IPS DF 19.7 (cell line): ENCODE measurements at regions not wholly inside any gene's neighbourhood (a gene's known extent, or its start where the extent isn't known, plus 50 kb on each side); places are given as distances from the start of the nearest gene placed in this dataset.

ENCODE experiments used
- DNase-seq: peaks from one replicate; pipeline ENCODE4 v3.0.0-alpha.2; 2013; ENCODE audit warnings: low read depth, low spot score

DNA sequence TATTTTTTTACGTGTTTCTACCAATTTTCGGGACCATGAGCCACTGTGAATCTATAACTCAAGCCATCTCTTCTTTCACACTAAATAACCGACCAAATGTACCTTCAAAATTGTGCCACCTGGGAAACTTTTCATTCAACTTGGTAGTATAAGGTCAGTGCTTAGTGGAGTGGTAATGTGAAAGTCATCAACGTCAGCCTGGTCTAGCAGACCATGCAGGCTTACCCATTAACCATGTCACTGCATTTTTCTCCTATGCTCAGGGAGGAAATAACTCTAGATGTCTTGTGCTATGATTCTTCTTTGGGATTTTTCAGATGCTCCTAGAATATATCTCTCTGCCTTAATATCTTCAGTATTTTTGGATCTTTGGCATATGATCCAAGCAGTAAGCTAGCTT is 1075.4 kb upstream of the POT1 start:
- DNase-seq = no peak

DNA sequence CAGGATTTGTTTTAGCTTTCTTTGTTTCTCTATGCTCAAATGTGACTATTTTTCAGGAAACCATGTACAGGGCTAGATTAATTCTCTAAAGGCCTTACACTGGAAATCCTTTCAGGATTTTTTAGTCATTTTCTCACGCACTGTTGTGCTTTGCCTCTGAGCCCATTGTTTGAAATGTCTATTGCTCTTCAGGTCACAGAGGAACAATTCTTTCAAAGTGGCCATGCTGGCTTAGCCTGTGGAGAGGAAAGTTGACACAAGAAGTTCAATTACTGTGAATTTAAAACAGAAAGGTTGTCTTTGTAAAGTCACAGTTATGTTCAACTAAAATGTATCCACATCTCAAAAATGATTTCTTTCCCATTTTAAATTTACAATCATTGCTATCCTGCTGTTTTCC is 1071.7 kb upstream of the POT1 start:
- no peak for DNase-seq

DNA sequence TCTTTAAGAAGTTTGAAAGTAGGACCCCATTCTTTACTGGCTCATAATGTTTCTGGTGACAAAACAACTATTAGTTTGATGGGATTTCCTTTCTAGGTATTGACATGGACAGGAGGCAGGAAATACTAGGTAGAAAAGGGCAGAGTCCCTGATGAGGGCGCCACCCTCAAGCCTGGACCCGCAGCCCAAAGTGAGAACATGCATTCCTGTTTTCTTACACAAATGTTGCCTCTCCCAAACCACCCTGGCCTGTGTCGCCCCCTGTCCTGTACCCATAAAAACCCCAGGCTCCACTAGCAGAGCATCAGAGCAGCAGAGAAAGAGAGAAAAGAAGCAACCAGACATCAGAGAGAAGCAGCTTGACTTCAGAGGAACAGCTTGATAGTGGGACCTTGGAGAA is 1055.2 kb upstream of the POT1 start:
- DNase-seq = no peak

DNA sequence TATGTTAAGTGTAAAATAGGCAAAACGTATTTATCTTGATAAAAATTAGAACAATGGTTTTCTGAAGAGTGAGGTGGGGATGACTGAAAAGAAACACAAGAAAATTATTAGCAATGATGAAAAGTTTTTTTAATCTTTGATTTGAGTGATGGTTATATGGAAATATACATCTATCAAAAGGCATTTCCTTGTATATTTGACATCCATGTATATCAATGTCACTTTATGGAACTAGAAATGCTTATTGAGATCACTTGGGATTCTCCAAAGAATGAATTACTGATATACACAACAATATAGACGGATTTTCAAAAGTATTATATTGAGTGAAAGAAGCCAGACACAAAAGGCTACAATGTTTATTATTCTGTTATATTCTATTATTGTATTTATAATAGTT is 1042.0 kb upstream of the POT1 start:
- DNase-seq = no peak

DNA sequence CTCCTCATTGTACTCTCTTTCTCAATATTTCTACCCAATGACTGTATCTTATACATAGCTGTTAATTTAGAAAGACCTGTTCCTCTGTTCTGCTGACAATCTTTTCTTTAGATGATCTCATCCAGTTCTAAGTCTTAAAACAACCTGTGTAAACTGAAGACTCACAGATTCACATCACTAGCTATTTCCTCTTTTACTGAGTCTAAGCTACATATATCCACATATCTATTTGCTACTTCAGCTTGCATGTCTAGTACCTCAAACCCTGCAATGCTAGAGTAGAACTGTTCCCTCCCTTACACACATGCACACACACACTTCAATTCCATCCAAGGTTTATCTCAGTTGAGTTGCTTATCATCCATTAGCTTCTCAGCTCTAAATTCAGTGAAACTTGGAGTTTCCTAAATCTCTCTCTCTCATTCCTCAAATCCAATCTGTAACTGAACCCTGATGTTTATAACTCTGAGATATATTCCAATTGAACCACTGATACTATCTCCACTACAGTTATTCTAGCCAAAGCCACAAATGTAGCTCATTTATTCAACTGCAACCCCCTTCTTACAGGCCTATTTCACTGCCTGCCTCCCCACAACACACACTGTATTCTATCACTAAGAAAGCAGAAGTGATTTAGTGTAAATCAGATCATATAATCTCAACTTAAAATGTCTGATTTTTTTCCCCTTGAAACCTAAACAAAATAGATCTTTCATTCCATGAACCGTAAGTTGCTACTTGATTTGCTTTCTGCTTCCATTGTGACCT is 1036.8 kb upstream of the POT1 start:
- no peak for DNase-seq

DNA sequence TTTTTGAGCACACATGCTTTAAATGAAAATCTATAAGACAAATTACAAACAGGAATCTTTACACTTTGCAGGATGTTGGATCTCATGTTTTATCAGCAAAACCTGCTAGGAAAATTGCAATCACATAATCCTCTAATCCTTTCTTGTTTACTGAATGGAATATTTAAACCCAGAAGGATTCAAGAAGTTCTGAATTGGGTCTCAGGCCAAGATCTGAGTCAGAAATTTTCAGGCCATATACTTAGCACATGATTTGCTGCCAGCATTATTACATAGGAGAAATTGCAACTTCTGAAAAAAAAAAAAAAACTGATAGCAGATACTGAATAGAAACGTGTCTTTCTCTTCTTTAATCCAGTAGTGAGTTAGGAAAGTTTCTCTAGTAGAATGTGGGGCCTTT is 1005.3 kb upstream of the POT1 start:
- no peak for DNase-seq

DNA sequence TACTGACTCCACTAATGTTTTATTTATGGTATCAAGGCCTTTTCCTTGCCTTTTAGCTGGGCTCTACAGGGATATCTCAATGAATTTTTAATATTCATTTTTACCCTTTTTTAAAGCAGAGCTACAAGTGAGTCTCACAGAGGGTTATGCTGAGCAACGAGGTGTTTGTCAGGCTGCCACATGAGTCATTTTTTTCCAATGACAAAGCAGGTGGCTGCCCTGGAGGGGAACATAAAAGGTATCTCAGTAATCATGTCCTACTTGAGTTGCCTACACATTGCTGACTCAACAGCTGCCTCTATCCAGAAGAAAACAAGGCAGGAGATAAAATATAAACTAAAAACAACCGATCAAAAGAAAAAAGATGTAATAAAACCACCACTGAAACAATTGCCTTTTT is 1004.9 kb upstream of the POT1 start:
- no peak for DNase-seq

DNA sequence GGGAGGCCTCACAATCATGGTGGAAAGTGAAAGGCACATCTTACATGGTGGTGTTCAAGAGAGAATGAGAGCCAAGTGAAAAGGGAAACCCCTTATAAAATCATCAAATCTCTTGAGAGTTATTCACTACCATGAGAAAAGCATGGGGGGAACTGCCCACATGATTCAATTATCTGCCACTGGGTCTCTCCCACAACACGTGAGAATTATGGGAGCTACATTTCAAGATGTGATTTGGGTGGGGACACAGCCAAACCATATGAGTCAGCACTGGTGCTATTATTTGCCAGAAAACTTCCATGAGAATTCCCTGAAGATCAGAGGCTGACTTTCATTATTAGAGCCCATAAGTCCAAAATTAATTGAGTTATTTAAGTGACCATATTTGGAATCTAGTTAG is 1001.2 kb upstream of the POT1 start:
- no peak for DNase-seq

DNA sequence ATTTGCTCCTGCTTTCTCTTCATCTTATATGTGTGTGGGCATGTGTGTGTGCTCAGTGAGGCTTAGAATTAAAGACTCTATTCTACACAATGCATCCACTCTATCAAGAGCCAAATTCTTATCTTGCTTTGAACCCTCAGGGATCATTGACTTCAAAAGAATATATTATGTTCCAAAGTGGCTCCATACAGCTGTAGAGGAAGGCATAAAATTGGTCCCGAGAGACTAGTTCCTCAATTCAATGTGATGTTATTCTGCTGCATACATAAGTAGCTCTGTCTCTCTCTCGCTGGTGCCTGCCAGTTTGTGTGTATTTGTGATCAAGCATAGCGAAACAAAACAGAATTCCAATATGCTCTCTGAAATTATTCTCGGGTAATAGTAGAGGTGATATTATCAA is 997.9 kb upstream of the POT1 start:
- DNase-seq = no peak

DNA sequence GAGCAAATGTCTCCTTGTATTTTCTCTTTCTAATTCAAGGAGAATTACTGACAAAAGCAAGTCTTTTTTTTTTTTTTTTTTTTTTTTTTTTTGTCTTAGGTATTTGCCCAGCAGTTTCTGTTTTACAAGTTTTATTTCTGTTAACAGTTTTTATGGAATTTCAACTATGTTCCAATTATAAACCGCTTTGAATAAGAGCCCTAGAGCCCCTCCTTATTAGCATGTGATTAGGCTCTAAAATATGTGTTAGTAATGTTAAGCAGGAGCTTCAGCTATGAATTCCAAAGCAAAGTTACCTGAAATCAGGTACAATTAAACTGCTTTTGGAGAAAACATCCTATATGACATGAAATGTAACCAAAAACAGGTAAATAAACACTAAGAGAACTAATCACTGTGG is 997.0 kb upstream of the POT1 start:
- DNase-seq = no peak

DNA sequence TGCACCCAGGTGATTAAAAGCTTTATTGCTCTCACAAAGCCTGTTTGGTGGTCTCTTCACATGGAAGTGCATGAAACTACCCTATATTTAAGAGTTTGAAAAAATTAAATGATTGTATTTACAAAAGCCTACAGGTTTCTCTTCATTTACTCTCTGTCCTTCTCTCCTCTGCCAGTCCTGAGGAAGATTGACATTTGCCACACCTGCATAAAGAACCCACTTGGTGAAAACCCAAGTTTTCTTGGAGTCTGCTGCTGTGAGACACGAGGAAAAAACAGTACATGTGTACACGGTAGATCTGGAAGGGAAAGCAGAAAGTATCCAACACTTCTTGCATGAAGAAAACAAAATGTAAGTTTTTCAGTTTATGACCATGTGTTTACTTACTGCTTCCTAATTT is 994.4 kb upstream of the POT1 start:
- no peak for DNase-seq

DNA sequence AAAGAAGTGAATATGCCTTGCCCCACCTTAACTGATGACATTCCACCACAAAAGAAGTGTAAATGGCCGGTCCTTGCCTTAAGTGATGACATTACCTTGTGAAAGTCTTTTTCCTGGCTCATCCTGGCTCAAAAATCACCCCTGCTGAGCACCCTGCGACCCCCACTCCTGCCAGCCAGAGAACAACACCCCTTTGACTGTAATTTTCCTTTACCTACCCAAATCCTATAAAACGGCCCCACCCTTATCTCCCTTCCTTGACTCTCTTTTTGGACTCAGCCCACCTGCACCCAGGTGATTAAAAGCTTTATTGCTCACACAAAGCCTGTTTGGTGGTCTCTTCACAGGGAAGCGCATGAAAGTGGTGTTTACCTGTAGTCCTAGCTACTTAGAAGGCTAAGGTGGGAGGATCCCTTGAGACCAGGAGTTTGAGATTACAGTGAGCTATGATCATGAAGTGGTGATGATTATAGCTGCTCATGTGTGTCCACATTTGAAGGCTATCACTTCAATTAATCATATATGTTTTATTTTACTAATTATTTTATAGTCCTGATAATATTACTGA is 985.8 kb upstream of the POT1 start:
- peak; percentile 71 for DNase-seq

DNA sequence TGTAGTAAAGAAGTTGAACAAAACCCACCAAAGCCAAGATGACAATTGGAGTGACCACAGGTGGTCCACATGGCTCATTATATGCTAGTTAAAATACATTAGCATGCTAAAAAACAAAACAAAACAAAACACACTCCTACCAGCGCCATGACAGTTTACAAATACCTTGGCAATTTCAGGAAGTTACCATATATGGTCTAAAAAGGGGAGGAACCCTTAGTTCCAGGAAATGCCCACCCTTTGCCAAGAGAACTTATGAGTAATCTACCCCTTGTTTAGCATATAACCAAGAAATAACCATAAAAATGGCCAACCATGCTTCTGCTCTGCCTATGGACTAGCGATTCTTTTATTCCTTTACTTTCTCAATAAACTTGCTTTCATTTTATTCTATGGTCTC is 979.1 kb upstream of the POT1 start:
- no peak for DNase-seq

DNA sequence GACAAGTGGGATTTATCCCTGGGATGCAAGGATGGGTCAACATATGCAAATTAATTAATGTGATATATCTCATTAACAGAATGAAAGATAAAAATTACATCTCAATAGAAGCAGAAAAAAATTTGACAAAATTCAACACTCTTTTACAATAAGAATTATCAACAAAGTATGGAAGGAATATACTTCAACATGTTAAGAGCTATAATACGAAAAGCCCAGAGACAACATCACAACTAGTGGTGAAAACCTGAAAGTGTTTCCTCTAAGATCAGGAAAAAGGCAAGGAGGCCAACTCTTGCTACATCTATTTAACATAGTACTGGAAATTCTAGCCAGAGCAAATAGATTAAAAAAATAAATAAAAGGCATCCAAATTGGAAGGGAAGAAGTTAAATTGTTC is 970.0 kb upstream of the POT1 start:
- DNase-seq = no peak

DNA sequence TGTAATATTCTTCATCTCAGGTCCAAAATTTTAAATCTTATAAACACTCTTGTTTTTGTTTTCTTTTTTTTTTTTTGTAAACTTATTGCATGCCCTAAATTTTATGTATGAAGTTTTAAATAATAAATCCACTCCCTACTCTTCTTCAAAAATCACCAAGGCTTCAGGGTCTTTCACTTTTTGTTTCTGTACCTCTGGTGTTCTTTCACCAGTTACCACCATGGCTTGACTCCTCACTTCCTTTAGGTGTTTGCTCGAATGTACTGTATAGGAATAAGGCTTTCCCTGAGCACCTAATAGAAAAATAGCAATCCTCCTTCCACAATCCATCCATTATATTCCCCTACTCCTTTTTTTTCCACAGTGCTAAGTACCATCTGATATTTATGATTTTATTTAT is 962.8 kb upstream of the POT1 start:
- DNase-seq = no peak

DNA sequence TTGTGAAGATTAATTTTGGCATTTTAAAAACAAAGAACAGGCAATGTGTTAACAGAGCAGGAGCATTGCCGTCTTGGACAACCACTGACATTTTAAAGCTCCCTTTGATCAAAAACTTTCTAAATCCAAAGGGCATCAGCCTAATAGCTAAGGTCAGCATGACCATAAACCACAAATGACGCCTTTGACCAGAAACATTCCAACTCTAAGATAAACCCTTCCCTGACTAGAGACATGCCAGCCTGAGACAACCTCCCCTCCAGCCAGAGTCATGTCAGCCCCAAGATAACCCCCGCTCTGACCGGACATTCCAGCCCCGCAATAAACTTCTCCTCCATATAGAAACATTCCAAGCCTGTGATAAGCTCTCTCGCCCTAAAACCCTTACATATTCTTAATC is 949.4 kb upstream of the POT1 start:
- no peak for DNase-seq

DNA sequence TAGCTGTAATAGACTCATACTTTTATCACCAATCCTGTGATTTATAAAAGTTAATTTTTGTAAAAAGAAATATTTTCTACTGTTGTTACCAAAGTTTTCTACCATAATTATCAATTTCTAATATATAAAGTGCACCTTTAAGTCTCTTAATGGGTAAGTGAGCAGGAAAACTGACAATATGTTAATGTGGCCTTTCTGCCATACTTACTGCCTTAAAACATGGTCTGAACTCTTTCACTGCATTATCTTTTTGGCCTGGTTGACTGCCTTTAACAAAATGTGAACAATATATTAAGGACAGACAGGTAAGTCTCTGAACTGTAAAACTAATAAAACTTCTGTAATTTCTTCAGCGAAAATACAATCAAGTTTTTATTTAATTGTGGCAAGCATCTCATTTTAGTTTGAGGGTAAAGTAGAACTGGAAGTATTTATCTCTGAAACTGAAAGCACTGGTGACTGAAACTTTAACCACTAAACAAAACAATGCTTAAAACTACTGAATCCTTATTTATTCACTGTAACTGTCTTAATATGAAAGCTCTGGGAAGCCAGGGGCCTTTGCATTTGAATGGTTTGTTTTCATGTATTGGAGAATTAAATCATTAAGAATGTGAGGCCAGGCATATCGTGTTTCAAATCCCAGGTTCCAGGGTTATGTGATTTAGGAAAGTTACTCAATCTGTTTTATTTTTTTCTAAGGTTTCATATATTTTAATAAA is 948.8 kb upstream of the POT1 start:
- no peak for DNase-seq

DNA sequence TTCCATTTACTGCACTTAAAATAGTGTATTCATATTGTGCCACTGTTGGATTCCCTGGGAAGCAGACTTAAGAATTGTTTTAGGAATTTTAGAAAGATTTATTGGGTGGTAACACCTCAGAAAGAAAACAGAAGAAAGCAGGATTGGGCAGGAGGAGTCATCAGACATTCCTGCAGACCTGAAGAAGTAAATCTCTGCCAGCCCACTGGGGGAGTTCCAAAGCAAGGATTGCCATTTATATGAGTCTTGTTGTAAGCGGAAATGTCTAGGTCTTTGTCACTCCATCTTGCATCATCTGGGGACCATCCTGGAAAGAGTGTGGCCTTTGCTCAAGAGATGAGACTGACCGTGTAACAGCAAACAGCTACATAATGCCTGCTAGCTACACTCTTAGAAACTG is 947.6 kb upstream of the POT1 start:
- no peak for DNase-seq

DNA sequence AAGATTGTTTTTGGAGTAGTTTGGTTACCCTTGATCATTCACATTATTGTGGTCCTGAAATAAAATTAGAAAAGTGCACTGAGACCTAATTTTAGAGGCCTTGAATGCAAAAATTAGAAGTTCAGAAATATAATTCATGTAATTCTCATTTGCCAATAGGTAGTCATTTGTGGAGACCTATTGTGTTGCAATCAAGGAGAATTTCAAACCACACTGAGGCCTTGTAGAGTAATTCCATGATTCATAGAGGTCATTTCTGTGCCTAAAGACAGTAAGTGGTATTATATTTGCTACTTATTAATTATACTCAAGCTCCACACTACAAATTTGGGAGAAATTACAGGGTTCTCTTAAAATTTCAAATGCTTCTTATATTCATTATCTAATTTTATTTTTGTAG is 946.8 kb upstream of the POT1 start:
- no peak for DNase-seq

DNA sequence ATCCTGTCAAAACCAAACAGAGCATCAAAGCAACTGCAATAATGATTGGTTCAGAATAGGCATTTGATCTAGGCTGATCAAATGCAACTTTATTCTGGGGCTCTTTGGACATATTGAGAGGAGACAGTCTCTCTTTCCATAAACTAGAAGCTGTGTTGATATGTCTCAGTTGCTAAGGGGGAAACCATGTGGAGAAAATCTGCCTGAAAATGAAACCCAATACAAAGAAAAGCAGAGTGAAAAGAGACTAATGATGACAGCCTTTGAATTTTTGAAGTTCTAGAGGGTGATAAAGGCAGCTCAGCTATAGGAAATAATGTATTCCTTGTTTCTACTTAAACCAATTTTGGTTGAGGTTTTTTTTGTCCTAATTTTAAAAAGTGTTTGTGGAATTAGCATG is 941.8 kb upstream of the POT1 start:
- DNase-seq = no peak

DNA sequence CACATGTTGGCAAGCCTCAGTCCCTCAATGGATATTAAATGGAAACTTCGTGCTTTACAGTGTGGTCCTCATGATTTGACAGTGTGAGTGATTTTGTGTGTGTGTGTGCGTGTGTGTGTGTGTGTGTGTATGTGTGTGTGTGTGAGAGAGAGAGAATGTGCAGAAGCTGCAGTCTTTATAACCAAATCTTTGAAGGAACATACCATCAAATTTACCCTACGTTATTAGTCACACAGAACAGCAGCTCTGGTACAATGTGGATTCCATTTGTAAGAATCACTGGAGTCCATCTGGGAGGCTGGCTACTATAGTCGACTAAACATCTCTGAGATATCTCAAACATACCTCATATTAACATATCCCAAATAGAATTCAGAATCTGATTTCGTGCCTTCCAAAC is 928.0 kb upstream of the POT1 start:
- no peak for DNase-seq

DNA sequence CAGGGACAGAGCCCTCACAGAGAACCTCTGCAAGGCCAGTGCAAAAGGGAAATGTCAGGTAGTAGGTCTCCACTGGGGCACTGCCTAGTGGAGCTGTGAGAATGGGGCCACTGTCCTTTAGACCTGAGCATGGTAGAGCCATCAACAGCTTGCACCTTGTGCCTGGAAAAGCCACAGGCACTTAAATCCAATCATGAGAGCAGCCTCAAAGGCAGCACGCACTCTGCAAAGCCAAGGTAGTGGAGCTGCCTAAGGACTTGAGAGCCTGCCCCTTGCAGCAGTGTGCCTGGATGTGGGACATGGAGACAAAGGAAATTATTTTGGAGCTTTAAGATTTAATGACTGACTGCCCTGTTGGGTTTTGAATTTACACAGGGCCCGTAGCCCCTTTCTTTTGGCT is 918.5 kb upstream of the POT1 start:
- no peak for DNase-seq

DNA sequence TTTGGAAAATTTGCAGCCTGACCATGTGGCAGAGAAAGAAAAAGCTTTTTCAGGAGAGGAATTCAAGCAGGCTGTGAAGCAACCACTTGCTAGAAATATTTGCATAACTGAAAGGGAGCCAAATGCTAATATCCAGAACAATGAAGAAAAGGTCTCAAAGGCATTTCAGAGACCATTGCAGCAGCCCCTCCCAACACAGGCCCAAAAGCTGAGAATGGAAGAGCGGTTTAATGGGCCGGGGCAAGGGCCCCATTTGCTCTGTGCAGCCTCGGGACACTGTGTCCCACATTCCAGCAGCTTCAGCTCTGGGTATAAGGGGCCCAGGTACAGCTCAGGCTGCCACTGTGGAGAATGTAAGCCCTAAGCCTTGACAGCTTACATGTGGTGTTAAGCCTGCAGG is 918.1 kb upstream of the POT1 start:
- no peak for DNase-seq
